HCT116 (cell line): ENCODE measurements at regions not wholly inside any gene's neighbourhood (a gene's known extent, or its start where the extent isn't known, plus 50 kb on each side); places are given as distances from the start of the nearest gene placed in this dataset.

ENCODE experiments used
- CEBPB ChIP-seq: IDR thresholded peaks from 2 replicates; pipeline ENCODE4 v1.6.1; 2012; ENCODE audit warnings: low read depth
- ELF1 ChIP-seq: IDR thresholded peaks from 2 replicates; pipeline ENCODE4 v1.6.1; 2012; ENCODE audit warnings: low read depth, borderline replicate concordance
- EZH2 ChIP-seq: fragments of 200-600 bp; sonication (generic); IDR thresholded peaks from 2 replicates; pipeline ENCODE4 v1.6.1; 2017; ENCODE audit warnings: antibody characterized with exemption, mixed run types
- EZH2phosphoT487 ChIP-seq: fragments of 200-600 bp; IDR thresholded peaks from 2 replicates; pipeline ENCODE4 v1.6.1; 2018; ENCODE audit warnings: antibody characterized with exemption, borderline replicate concordance
- FOSL1 ChIP-seq: IDR thresholded peaks from 2 replicates; pipeline ENCODE4 v1.6.1; 2012; ENCODE audit warnings: low read depth
- JUND ChIP-seq: IDR thresholded peaks from 2 replicates; pipeline ENCODE4 v1.6.1; 2012
- MAX ChIP-seq: IDR thresholded peaks from 2 replicates; pipeline ENCODE4 v1.6.1; 2012
- POLR2A ChIP-seq: IDR thresholded peaks from 2 replicates; pipeline ENCODE4 v1.7.0; 2011; ENCODE audit warnings: borderline replicate concordance; ENCODE audit not compliant: insufficient read depth, insufficient read length; ENCODE audit errors: extremely low read depth
- POLR2AphosphoS5 ChIP-seq: IDR thresholded peaks from 2 replicates; pipeline ENCODE4 v1.6.1; 2011; ENCODE audit warnings: mild to moderate bottlenecking, low read depth, low read length, moderate library complexity
- YY1 ChIP-seq: IDR thresholded peaks from 2 replicates; pipeline ENCODE4 v1.6.1; 2011; ENCODE audit warnings: low read length, low read depth, moderate library complexity, mild to moderate bottlenecking; ENCODE audit not compliant: insufficient replicate concordance; ENCODE audit errors: extremely low read depth
- TF ChIP-seq, protein P1 (sequence below), 3 experiments: fragments of 200-600 bp in 1 of 3; sonication (generic) in 1 of 3; IDR thresholded peaks in 2 of 3; conservative IDR thresholded peaks in 1 of 3; 2 replicates each; pipeline ENCODE4 v1.5.1; 2012 to 2017; ENCODE audit warnings: low read depth in 2 of 3, low read length in 2 of 3, antibody characterized with exemption in 1 of 3, borderline replicate concordance in 1 of 3, control low read depth in 1 of 3, mild to moderate bottlenecking in 1 of 3, mixed read lengths in 1 of 3, mixed run types in 1 of 3, moderate library complexity in 1 of 3; ENCODE audit not compliant: insufficient read depth in 1 of 3

GRCh38 chr5:21678526-21678925 is 1174.6 kb downstream of the CDH12 start:
- TF ChIP-seq EZH2 (no peak), POLR2AphosphoS5 (no peak), POLR2A (no peak), JUND (no peak), CEBPB (no peak), EZH2phosphoT487 (no peak), FOSL1 (no peak), MAX (no peak), ELF1 (no peak), YY1 (no peak)
- TF ChIP-seq, protein P1, sequence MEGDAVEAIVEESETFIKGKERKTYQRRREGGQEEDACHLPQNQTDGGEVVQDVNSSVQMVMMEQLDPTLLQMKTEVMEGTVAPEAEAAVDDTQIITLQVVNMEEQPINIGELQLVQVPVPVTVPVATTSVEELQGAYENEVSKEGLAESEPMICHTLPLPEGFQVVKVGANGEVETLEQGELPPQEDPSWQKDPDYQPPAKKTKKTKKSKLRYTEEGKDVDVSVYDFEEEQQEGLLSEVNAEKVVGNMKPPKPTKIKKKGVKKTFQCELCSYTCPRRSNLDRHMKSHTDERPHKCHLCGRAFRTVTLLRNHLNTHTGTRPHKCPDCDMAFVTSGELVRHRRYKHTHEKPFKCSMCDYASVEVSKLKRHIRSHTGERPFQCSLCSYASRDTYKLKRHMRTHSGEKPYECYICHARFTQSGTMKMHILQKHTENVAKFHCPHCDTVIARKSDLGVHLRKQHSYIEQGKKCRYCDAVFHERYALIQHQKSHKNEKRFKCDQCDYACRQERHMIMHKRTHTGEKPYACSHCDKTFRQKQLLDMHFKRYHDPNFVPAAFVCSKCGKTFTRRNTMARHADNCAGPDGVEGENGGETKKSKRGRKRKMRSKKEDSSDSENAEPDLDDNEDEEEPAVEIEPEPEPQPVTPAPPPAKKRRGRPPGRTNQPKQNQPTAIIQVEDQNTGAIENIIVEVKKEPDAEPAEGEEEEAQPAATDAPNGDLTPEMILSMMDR (IDR thresholded peaks at IDR 0.05 in 2 of 3, conservative IDR thresholded peaks at IDR 0.05 in 1 of 3; ENCODE audit: borderline replicate concordance in 1 of 3, insufficient read depth in 1 of 3, low read depth in 2 of 3, low read length in 2 of 3): no peak
